NT2/D1 (cell line): ENCODE measurements at regions not wholly inside any gene's neighbourhood (a gene's known extent, or its start where the extent isn't known, plus 50 kb on each side); places are given as distances from the start of the nearest gene placed in this dataset.

Source experiments
- DNase-seq: peaks from one replicate; pipeline ENCODE4 v3.0.0-alpha.2; 2011; ENCODE audit warnings: low read depth, low spot score
- H3K27me3 ChIP-seq: 2 replicates; pipeline ENCODE4 v1.6.0; 2011; ENCODE audit warnings: mild to moderate bottlenecking; ENCODE audit not compliant: insufficient read length, insufficient read depth
- H3K36me3 ChIP-seq: 2 replicates; pipeline ENCODE4 v1.6.1; 2011; ENCODE audit warnings: mild to moderate bottlenecking, low read length, mixed read lengths; ENCODE audit not compliant: insufficient read depth, insufficient read length
- H3K4me1 ChIP-seq: 2 replicates; pipeline ENCODE4 v1.5.1; 2011; ENCODE audit not compliant: insufficient read depth, insufficient read length
- H3K4me3 ChIP-seq: 2 replicates; pipeline ENCODE4 v1.5.1; 2011; ENCODE audit warnings: low read depth; ENCODE audit not compliant: insufficient read length
- H3K9ac ChIP-seq: 2 replicates; pipeline ENCODE4 v1.6.0; 2011; ENCODE audit warnings: low read depth; ENCODE audit not compliant: insufficient read length
- H3K9me3 ChIP-seq: 2 replicates; pipeline ENCODE4 v1.5.1; 2011; ENCODE audit warnings: mild to moderate bottlenecking, low read length; ENCODE audit not compliant: insufficient read depth
- SUZ12 ChIP-seq: IDR thresholded peaks from 2 replicates; pipeline ENCODE4 v1.6.1; 2011; ENCODE audit not compliant: insufficient read length, insufficient read depth; ENCODE audit errors: extremely low read depth
- YY1 ChIP-seq: IDR thresholded peaks from 2 replicates; pipeline ENCODE4 v1.6.1; 2011; ENCODE audit not compliant: insufficient read length, insufficient read depth
- ZNF274 ChIP-seq: IDR thresholded peaks from 2 replicates; pipeline ENCODE4 v1.6.1; 2011; ENCODE audit warnings: mild to moderate bottlenecking, low read depth, low read length

- H3K4me3 ChIP-seq = no peak overlapping the region
- TF ChIP-seq ZNF274 (no peak), SUZ12 (no peak), YY1 (no peak)
- H3K4me1 ChIP-seq = no peaks in the 10 kb centered on the region
- H3K36me3 ChIP-seq = no peaks in the 10 kb centered on the region
- DNase-seq = no peak
- H3K27me3 ChIP-seq = no peaks in the 10 kb centered on the region
- H3K9ac ChIP-seq = no peak overlapping the region
- H3K9me3 ChIP-seq = no peaks in the 10 kb centered on the region
Observed at GRCh38 chr1:239511875-239512274, 125.5 kb downstream of the CHRM3 start.

- Histone ChIP-seq H3K36me3 (no peaks in the 10 kb centered on the region), H3K27me3 (no peaks in the 10 kb centered on the region), H3K4me1 (no peaks in the 10 kb centered on the region), H3K9ac (no peak overlapping the region), H3K4me3 (no peak overlapping the region), H3K9me3 (no peaks in the 10 kb centered on the region)
- TF ChIP-seq SUZ12 (no peak), YY1 (no peak), ZNF274 (no peak)
- no peak for DNase-seq
Observed at GRCh38 chr1:239516579-239516978, 130.2 kb downstream of the CHRM3 start.

- no peaks in the 10 kb centered on the region for H3K27me3 ChIP-seq
- H3K36me3 ChIP-seq = no peaks in the 10 kb centered on the region
- H3K4me1 ChIP-seq = no peaks in the 10 kb centered on the region
- H3K9ac ChIP-seq = no peak overlapping the region
- H3K4me3 ChIP-seq = no peak overlapping the region
- DNase-seq = no peak
- H3K9me3 ChIP-seq = no peaks in the 10 kb centered on the region
- no peak for TF ChIP-seq SUZ12
- TF ChIP-seq ZNF274 = no peak
- TF ChIP-seq YY1 = no peak
Observed at GRCh38 chr1:239526391-239526790, 140.0 kb downstream of the CHRM3 start.

- no peaks in the 10 kb centered on the region for H3K27me3 ChIP-seq
- H3K9me3 ChIP-seq = no peaks in the 10 kb centered on the region
Observed at GRCh38 chr1:239527051-239527693, 140.8 kb downstream of the CHRM3 start.

GRCh38 chr1:239536165-239536849 is 149.9 kb downstream of the CHRM3 start:
- no peak for TF ChIP-seq SUZ12
- no peak for TF ChIP-seq ZNF274
- TF ChIP-seq YY1 = no peak
- no peaks in the 10 kb centered on the region for H3K36me3 ChIP-seq
- H3K9ac ChIP-seq = no peak overlapping the region
- H3K4me1 ChIP-seq = no peaks in the 10 kb centered on the region
- H3K27me3 ChIP-seq = no peaks in the 10 kb centered on the region
- no peak overlapping the region for H3K4me3 ChIP-seq
- no peaks in the 10 kb centered on the region for H3K9me3 ChIP-seq
- no peak for DNase-seq

More at GRCh38 chr1:239527051-239527693, 140.8 kb downstream of the CHRM3 start:
- Histone ChIP-seq H3K4me1 (no peaks in the 10 kb centered on the region), H3K36me3 (no peaks in the 10 kb centered on the region), H3K9ac (no peak overlapping the region), H3K4me3 (no peak overlapping the region)
- TF ChIP-seq YY1 (no peak), ZNF274 (no peak), SUZ12 (no peak)
- DNase-seq = no peak

- H3K4me1 ChIP-seq = no peaks in the 10 kb centered on the region
- no peaks in the 10 kb centered on the region for H3K36me3 ChIP-seq
- no peak overlapping the region for H3K9ac ChIP-seq
- TF ChIP-seq ZNF274 (no peak), YY1 (no peak), SUZ12 (no peak)
- no peak overlapping the region for H3K4me3 ChIP-seq
- no peaks in the 10 kb centered on the region for H3K9me3 ChIP-seq
- no peaks in the 10 kb centered on the region for H3K27me3 ChIP-seq
- DNase-seq = no peak
Observed at GRCh38 chr1:239537795-239538194, 151.4 kb downstream of the CHRM3 start.

- TF ChIP-seq SUZ12 (no peak), YY1 (no peak), ZNF274 (no peak)
- no peak overlapping the region for H3K4me3 ChIP-seq
- DNase-seq = no peak
- no peaks in the 10 kb centered on the region for H3K36me3 ChIP-seq
- H3K9ac ChIP-seq = no peak overlapping the region
- H3K9me3 ChIP-seq = no peaks in the 10 kb centered on the region
- no peaks in the 10 kb centered on the region for H3K4me1 ChIP-seq
- H3K27me3 ChIP-seq = no peaks in the 10 kb centered on the region
Observed at GRCh38 chr1:239538239-239538988, 152.0 kb downstream of the CHRM3 start.
